ENCODE measurements at regions not wholly inside any gene's neighbourhood (a gene's known extent, or its start where the extent isn't known, plus 50 kb on each side); places are given as distances from the start of the nearest gene placed in this dataset.

- no peak for DNase-seq
Observed at GRCh38 chr3:104546301-104546700, 820.4 kb upstream of the ALCAM start.

GRCh38 chr3:104547031-104547430 lies 819.7 kb upstream of the ALCAM start:
- no peak for DNase-seq

GRCh38 chr3:104548401-104548800 lies 818.3 kb upstream of the ALCAM start:
- DNase-seq: no peak

GRCh38 chr3:104549099-104549714 lies 817.5 kb upstream of the ALCAM start:
- no peak for DNase-seq

GRCh38 chr3:104553121-104553520 lies 813.6 kb upstream of the ALCAM start:
- DNase-seq: no peak

GRCh38 chr3:104554425-104554824 lies 812.3 kb upstream of the ALCAM start:
- DNase-seq: no peak

- peak; percentile 23 for DNase-seq
Observed at GRCh38 chr3:104555728-104556127, 811.0 kb upstream of the ALCAM start.

GRCh38 chr3:104556372-104557078 lies 810.2 kb upstream of the ALCAM start:
- no peak for DNase-seq

- no peak for DNase-seq
Observed at GRCh38 chr3:104561324-104561723, 805.4 kb upstream of the ALCAM start.

- no peak for DNase-seq
Observed at GRCh38 chr3:104564045-104564643, 802.6 kb upstream of the ALCAM start.

GRCh38 chr3:104566054-104566453 lies 800.7 kb upstream of the ALCAM start:
- no peak for DNase-seq

GRCh38 chr3:104575634-104576033 lies 791.1 kb upstream of the ALCAM start:
- no peak for DNase-seq

- no peak for DNase-seq
Observed at GRCh38 chr3:104578558-104578957, 788.2 kb upstream of the ALCAM start.

GRCh38 chr3:104582092-104582491 lies 784.6 kb upstream of the ALCAM start:
- DNase-seq: no peak

GRCh38 chr3:104584682-104585081 lies 782.0 kb upstream of the ALCAM start:
- no peak for DNase-seq

GRCh38 chr3:104586344-104586743 lies 780.4 kb upstream of the ALCAM start:
- DNase-seq: no peak

GRCh38 chr3:104588442-104588841 lies 778.3 kb upstream of the ALCAM start:
- DNase-seq: no peak

- DNase-seq: no peak
Observed at GRCh38 chr3:104591776-104592175, 774.9 kb upstream of the ALCAM start.

- no peak for DNase-seq
Observed at GRCh38 chr3:104594491-104594890, 772.2 kb upstream of the ALCAM start.

GRCh38 chr3:104596054-104596453 lies 770.7 kb upstream of the ALCAM start:
- no peak for DNase-seq

- DNase-seq: no peak
Observed at GRCh38 chr3:104596551-104596950, 770.2 kb upstream of the ALCAM start.

- DNase-seq: peak; percentile 19
Observed at GRCh38 chr3:104598848-104599511, 767.7 kb upstream of the ALCAM start.

- DNase-seq: no peak
Observed at GRCh38 chr3:104604326-104605010, 762.2 kb upstream of the ALCAM start.

Measured in NCI-H187 treated with DMSO at 0.1 percent for 48 hours (cell line).